Frontal cortex (tissue), 3 donors: ENCODE measurements at regions not wholly inside any gene's neighbourhood (a gene's known extent, or its start where the extent isn't known, plus 50 kb on each side); places are given as distances from the start of the nearest gene placed in this dataset.
"Not testable (repeated sequence)": the region's sequence is repeated elsewhere in the genome, so short reads cannot be mapped to it uniquely, and the experiment has no call there.

Experiments
- DNase-seq, 2 donors: peaks; one replicate each; pipeline ENCODE4 v3.0.0; 2012; ENCODE audit warnings: low spot score in 2 of 2
- FAIRE-seq: peaks from 2 replicates; lab custom pipeline; 2012; peaks lifted over from hg19 to GRCh38; lab: Jason Lieb, UNC
- donor health status: control.
- donor health status: control.
- donor health status: control.

GRCh38 chrX:3837958-3838643 is 124.7 kb upstream of the PRKX start:
- not testable (repeated sequence) for DNase-seq, FAIRE-seq

GRCh38 chrX:3837211-3837610 is 123.8 kb upstream of the PRKX start:
- DNase-seq, FAIRE-seq: not testable (repeated sequence)

GRCh38 chrX:3833761-3834542 is 120.5 kb upstream of the PRKX start:
- not testable (repeated sequence) for FAIRE-seq, DNase-seq

- not testable (repeated sequence) for FAIRE-seq
Observed at GRCh38 chrX:3830020-3830419, 116.6 kb upstream of the PRKX start.

GRCh38 chrX:3829041-3829531 is 115.6 kb upstream of the PRKX start:
- not testable (repeated sequence) for FAIRE-seq, DNase-seq

More at GRCh38 chrX:3830020-3830419, 116.6 kb upstream of the PRKX start:
- DNase-seq: not testable (repeated sequence)

GRCh38 chrX:3828378-3829040 is 115.1 kb upstream of the PRKX start:
- DNase-seq, FAIRE-seq: not testable (repeated sequence)

GRCh38 chrX:3824008-3824407 is 110.6 kb upstream of the PRKX start:
- FAIRE-seq, DNase-seq: not testable (repeated sequence)

GRCh38 chrX:3820167-3820566 is 106.7 kb upstream of the PRKX start:
- no peak for FAIRE-seq
- DNase-seq: no peak

GRCh38 chrX:3817480-3817879 is 104.0 kb upstream of the PRKX start:
- not testable (repeated sequence) for DNase-seq, FAIRE-seq

GRCh38 chrX:3815896-3816664 is 102.6 kb upstream of the PRKX start:
- no peak for FAIRE-seq
- DNase-seq: no peak

GRCh38 chrX:3811331-3812311 is 98.2 kb upstream of the PRKX start:
- FAIRE-seq (peak; percentile 54), DNase-seq (peak; percentile 42 to 46)

- FAIRE-seq: no peak
- DNase-seq: no peak
Observed at GRCh38 chrX:3807906-3808305, 94.5 kb upstream of the PRKX start.

- DNase-seq (no peak), FAIRE-seq (no peak)
Observed at GRCh38 chrX:3806630-3807029, 93.2 kb upstream of the PRKX start.

- DNase-seq (no peak), FAIRE-seq (no peak)
Observed at GRCh38 chrX:3803713-3804112, 90.3 kb upstream of the PRKX start.

- DNase-seq (no peak), FAIRE-seq (no peak)
Observed at GRCh38 chrX:3803305-3803704, 89.9 kb upstream of the PRKX start.

- not testable (repeated sequence) for FAIRE-seq, DNase-seq
Observed at GRCh38 chrX:3795411-3795810, 82.0 kb upstream of the PRKX start.

GRCh38 chrX:3791449-3791848 is 78.0 kb upstream of the PRKX start:
- FAIRE-seq (no peak), DNase-seq (no peak)

- no peak for DNase-seq
- FAIRE-seq: no peak
Observed at GRCh38 chrX:3788494-3789233, 75.2 kb upstream of the PRKX start.
